IPS-18a (cell line): ENCODE measurements at regions not wholly inside any gene's neighbourhood (a gene's known extent, or its start where the extent isn't known, plus 50 kb on each side); places are given as distances from the start of the nearest gene placed in this dataset.

Source experiments
- H3K27ac ChIP-seq: one replicate; pipeline ENCODE4 v1.5.1; 2013; ENCODE audit warnings: low read length
- H3K27me3 ChIP-seq: one replicate; pipeline ENCODE4 v1.6.1; 2013; ENCODE audit warnings: mild to moderate bottlenecking, low read length; ENCODE audit not compliant: control insufficient read depth, insufficient read depth
- H3K36me3 ChIP-seq: one replicate; pipeline ENCODE4 v1.6.1; 2013; ENCODE audit warnings: low read depth, low read length; ENCODE audit not compliant: control insufficient read depth
- H3K4me1 ChIP-seq: one replicate; pipeline ENCODE4 v1.6.1; 2013; ENCODE audit warnings: low read depth, low read length; ENCODE audit not compliant: control insufficient read depth
- H3K4me3 ChIP-seq: one replicate; pipeline ENCODE4 v1.5.1; 2013; ENCODE audit warnings: low read length
- H3K9ac ChIP-seq: one replicate; pipeline ENCODE4 v1.6.1; 2013; ENCODE audit warnings: mild to moderate bottlenecking, low read length, moderate library complexity
- H3K9me3 ChIP-seq: one replicate; pipeline ENCODE4 v1.6.1; 2013; ENCODE audit warnings: low read depth, low read length; ENCODE audit not compliant: control insufficient read depth

- Histone ChIP-seq H3K27me3 (no peaks in the 10 kb centered on the region), H3K36me3 (no peaks in the 10 kb centered on the region), H3K9ac (no peak overlapping the region), H3K27ac (no peak overlapping the region), H3K4me1 (peaks cover 7% of the 10 kb centered on the region), H3K4me3 (no peak overlapping the region), H3K9me3 (no peaks in the 10 kb centered on the region)
These were observed 91.5 kb upstream of the COX10 start for GRCh38 chr17:13977837-13978236.

GRCh38 chr17:13978478-13978877 is 90.8 kb upstream of the COX10 start:
- no peak overlapping the region for H3K9ac ChIP-seq
- H3K4me1 ChIP-seq: peaks cover 7% of the 10 kb centered on the region
- H3K27ac ChIP-seq: no peak overlapping the region
- no peak overlapping the region for H3K4me3 ChIP-seq
- H3K36me3 ChIP-seq: no peaks in the 10 kb centered on the region
- no peaks in the 10 kb centered on the region for H3K9me3 ChIP-seq
- no peaks in the 10 kb centered on the region for H3K27me3 ChIP-seq

- Histone ChIP-seq H3K27me3 (no peaks in the 10 kb centered on the region), H3K9ac (no peak overlapping the region), H3K27ac (no peak overlapping the region), H3K9me3 (no peaks in the 10 kb centered on the region), H3K36me3 (no peaks in the 10 kb centered on the region), H3K4me3 (no peak overlapping the region), H3K4me1 (peaks cover 3% of the 10 kb centered on the region)
These were observed 87.4 kb upstream of the COX10 start for GRCh38 chr17:13981881-13982280.

- Histone ChIP-seq H3K27ac (no peak overlapping the region), H3K4me1 (no peaks in the 10 kb centered on the region), H3K9ac (no peak overlapping the region), H3K27me3 (no peaks in the 10 kb centered on the region), H3K36me3 (no peaks in the 10 kb centered on the region), H3K4me3 (no peak overlapping the region), H3K9me3 (no peaks in the 10 kb centered on the region)
These were observed 84.3 kb upstream of the COX10 start for GRCh38 chr17:13984956-13985355.

- Histone ChIP-seq H3K36me3 (no peaks in the 10 kb centered on the region), H3K4me3 (no peak overlapping the region), H3K9ac (no peak overlapping the region), H3K27ac (no peak overlapping the region), H3K4me1 (no peaks in the 10 kb centered on the region), H3K9me3 (no peaks in the 10 kb centered on the region), H3K27me3 (no peaks in the 10 kb centered on the region)
These were observed 82.4 kb upstream of the COX10 start for GRCh38 chr17:13986855-13987254.

- Histone ChIP-seq H3K9me3 (no peaks in the 10 kb centered on the region), H3K27ac (no peak overlapping the region), H3K4me1 (no peaks in the 10 kb centered on the region), H3K9ac (no peak overlapping the region), H3K27me3 (no peaks in the 10 kb centered on the region), H3K36me3 (no peaks in the 10 kb centered on the region), H3K4me3 (no peak overlapping the region)
These were observed 80.2 kb upstream of the COX10 start for GRCh38 chr17:13989138-13989537.

GRCh38 chr17:13993106-13993505 is 76.2 kb upstream of the COX10 start:
- no peak overlapping the region for H3K27ac ChIP-seq
- H3K4me1 ChIP-seq: peaks cover 5% of the 10 kb centered on the region
- no peak overlapping the region for H3K9ac ChIP-seq

GRCh38 chr17:13994050-13994449 is 75.3 kb upstream of the COX10 start:
- Histone ChIP-seq H3K4me3 (no peak overlapping the region), H3K4me1 (peaks cover 5% of the 10 kb centered on the region), H3K36me3 (no peaks in the 10 kb centered on the region), H3K27ac (no peak overlapping the region), H3K27me3 (no peaks in the 10 kb centered on the region), H3K9me3 (no peaks in the 10 kb centered on the region), H3K9ac (no peak overlapping the region)

More at GRCh38 chr17:13993106-13993505, 76.2 kb upstream of the COX10 start:
- Histone ChIP-seq H3K4me3 (no peak overlapping the region), H3K27me3 (no peaks in the 10 kb centered on the region), H3K36me3 (no peaks in the 10 kb centered on the region), H3K9me3 (no peaks in the 10 kb centered on the region)

- H3K9me3 ChIP-seq: no peaks in the 10 kb centered on the region
- no peak overlapping the region for H3K27ac ChIP-seq
- no peak overlapping the region for H3K4me3 ChIP-seq
- no peaks in the 10 kb centered on the region for H3K36me3 ChIP-seq
- H3K9ac ChIP-seq: no peak overlapping the region
- peaks cover 5% of the 10 kb centered on the region for H3K4me1 ChIP-seq
- H3K27me3 ChIP-seq: no peaks in the 10 kb centered on the region
These were observed 73.4 kb upstream of the COX10 start for GRCh38 chr17:13995856-13996271.

- H3K4me3 ChIP-seq: no peak overlapping the region
- no peaks in the 10 kb centered on the region for H3K36me3 ChIP-seq
- H3K4me1 ChIP-seq: peaks cover 5% of the 10 kb centered on the region
- H3K27me3 ChIP-seq: no peaks in the 10 kb centered on the region
- no peaks in the 10 kb centered on the region for H3K9me3 ChIP-seq
- no peak overlapping the region for H3K9ac ChIP-seq
- H3K27ac ChIP-seq: no peak overlapping the region
These were observed 73.0 kb upstream of the COX10 start for GRCh38 chr17:13996276-13996675.

GRCh38 chr17:13996748-13997147 is 72.6 kb upstream of the COX10 start:
- Histone ChIP-seq H3K4me3 (no peak overlapping the region), H3K9ac (no peak overlapping the region), H3K9me3 (no peaks in the 10 kb centered on the region), H3K4me1 (peaks cover 5% of the 10 kb centered on the region), H3K27ac (no peak overlapping the region), H3K27me3 (no peaks in the 10 kb centered on the region), H3K36me3 (no peaks in the 10 kb centered on the region)

GRCh38 chr17:14004927-14005620 is 64.2 kb upstream of the COX10 start:
- H3K4me3 ChIP-seq: no peak overlapping the region
- H3K4me1 ChIP-seq: peaks cover 7% of the 10 kb centered on the region
- H3K36me3 ChIP-seq: no peaks in the 10 kb centered on the region
- H3K9ac ChIP-seq: no peak overlapping the region
- H3K27ac ChIP-seq: no peak overlapping the region
- no peaks in the 10 kb centered on the region for H3K27me3 ChIP-seq
- no peaks in the 10 kb centered on the region for H3K9me3 ChIP-seq
